CD14-positive monocyte (primary cell): ENCODE measurements at regions not wholly inside any gene's neighbourhood (a gene's known extent, or its start where the extent isn't known, plus 50 kb on each side); places are given as distances from the start of the nearest gene placed in this dataset.

Experiments used
- DNase-seq, 3 donors: peaks; one replicate each; pipeline ENCODE4 v3.0.0-alpha.2; 2011 to 2022
- H2AFZ ChIP-seq: 2 replicates; pipeline ENCODE4 v1.6.0; 2012; ENCODE audit warnings: mild to moderate bottlenecking, low read depth, low read length, inconsistent platforms; ENCODE audit not compliant: insufficient read depth, poor library complexity, severe bottlenecking
- H3K27ac ChIP-seq, 2 donors: 1 replicate in 1 of 2; 2 replicates in 1 of 2; pipeline ENCODE4 v1.5.1; 2012 to 2013; ENCODE audit warnings: low read length in 2 of 2, control low read depth in 1 of 2, inconsistent platforms in 1 of 2, low read depth in 1 of 2, mild to moderate bottlenecking in 1 of 2
- H3K27me3 ChIP-seq, 2 donors: one replicate each; pipeline versions ENCODE4 v1.6.0 to v1.6.1; 2011 to 2013; ENCODE audit warnings: low read length in 2 of 2; ENCODE audit not compliant: control insufficient read depth in 2 of 2, insufficient read depth in 2 of 2
- H3K36me3 ChIP-seq, 2 donors: replicated peaks in 1 of 2; 1 replicate in 1 of 2; 2 replicates in 1 of 2; pipeline versions ENCODE4 v1.5.1 to v1.6.1; 2012 to 2013; ENCODE audit warnings: low read length in 2 of 2, control low read depth in 1 of 2, inconsistent platforms in 1 of 2, mild to moderate bottlenecking in 1 of 2; ENCODE audit not compliant: insufficient read depth in 2 of 2, control insufficient read depth in 1 of 2
- H3K4me1 ChIP-seq, 2 donors: 1 replicate in 1 of 2; 2 replicates in 1 of 2; pipeline versions ENCODE4 v1.5.1 to v1.6.1; 2012 to 2013; ENCODE audit warnings: low read length in 2 of 2, control low read depth in 1 of 2, inconsistent platforms in 1 of 2, mild to moderate bottlenecking in 1 of 2, moderate library complexity in 1 of 2; ENCODE audit not compliant: insufficient read depth in 2 of 2, control insufficient read depth in 1 of 2
- H3K4me2 ChIP-seq: replicated peaks from 2 replicates; pipeline ENCODE3; 2012; ENCODE audit warnings: low read length, moderate library complexity, mild to moderate bottlenecking; ENCODE audit not compliant: poor library complexity, severe bottlenecking; ENCODE audit errors: extremely low read depth
- H3K4me3 ChIP-seq, 3 experiments: fragments of 200-600 bp in 1 of 3; sonication (generic) in 1 of 3; replicated peaks in 1 of 3; 1 replicate in 2 of 3; 2 replicates in 1 of 3; pipeline ENCODE4 v1.5.1; 2011 to 2013; ENCODE audit warnings: low read length in 3 of 3, mild to moderate bottlenecking in 3 of 3, control low read depth in 2 of 3, low read depth in 2 of 3, inconsistent platforms in 1 of 3, moderate library complexity in 1 of 3
- H3K79me2 ChIP-seq: 2 replicates; pipeline ENCODE4 v1.6.0; 2012; ENCODE audit warnings: mild to moderate bottlenecking, control low read depth, inconsistent platforms, low read length, moderate library complexity; ENCODE audit not compliant: insufficient read depth
- H3K9ac ChIP-seq: 2 replicates; pipeline ENCODE4 v1.6.0; 2017; ENCODE audit warnings: low read length, mild to moderate bottlenecking; ENCODE audit not compliant: insufficient read depth, poor library complexity, severe bottlenecking
- H3K9me3 ChIP-seq, 2 donors: replicated peaks in 1 of 2; 1 replicate in 1 of 2; 2 replicates in 1 of 2; pipeline versions ENCODE4 v1.5.1 to v1.6.1; 2012 to 2013; ENCODE audit warnings: low read length in 2 of 2, control low read depth in 1 of 2; ENCODE audit not compliant: control insufficient read depth in 1 of 2, insufficient read depth in 1 of 2
- H4K20me1 ChIP-seq: 2 replicates; pipeline ENCODE4 v1.6.0; 2012; ENCODE audit warnings: mild to moderate bottlenecking, low read length, control low read depth, moderate library complexity; ENCODE audit not compliant: insufficient read depth
- H3K27ac Mint-ChIP-seq, 7 donors: one replicate each; pipeline ENCODE4 v1.8.0; 2020; ENCODE audit warnings: mild to moderate bottlenecking in 7 of 7, mixed read lengths in 7 of 7, moderate library complexity in 6 of 7, inconsistent platforms in 2 of 7
- H3K27me3 Mint-ChIP-seq, 3 donors: one replicate each; pipeline ENCODE4 v1.8.0; 2021 to 2022; ENCODE audit warnings: low read depth in 3 of 3, mild to moderate bottlenecking in 3 of 3, mixed read lengths in 3 of 3, moderate library complexity in 3 of 3, inconsistent platforms in 1 of 3
- H3K36me3 Mint-ChIP-seq, 2 donors: one replicate each; pipeline ENCODE4 v1.8.0; 2020; ENCODE audit warnings: mixed read lengths in 2 of 2, inconsistent platforms in 1 of 2, mild to moderate bottlenecking in 1 of 2
- H3K4me1 Mint-ChIP-seq: one replicate; pipeline ENCODE4 v1.8.0; 2020; ENCODE audit warnings: mild to moderate bottlenecking, mixed read lengths
- H3K4me3 Mint-ChIP-seq, 2 donors: one replicate each; pipeline ENCODE4 v1.8.0; 2020; ENCODE audit warnings: mild to moderate bottlenecking in 2 of 2, mixed read lengths in 2 of 2, moderate library complexity in 1 of 2
- H3K9me3 Mint-ChIP-seq, 7 donors: one replicate each; pipeline ENCODE4 v1.8.0; 2020 to 2022; ENCODE audit warnings: mixed read lengths in 7 of 7, mild to moderate bottlenecking in 6 of 7, moderate library complexity in 6 of 7, inconsistent platforms in 2 of 7
- CTCF ChIP-seq: fragments of 200-600 bp; IDR thresholded peaks from one replicate; pipeline ENCODE4 v1.8.0; 2022; ENCODE audit warnings: antibody characterized with exemption, mild to moderate bottlenecking
- WGBS: methylation state at CpG from one replicate; pipeline ENCODE4 v1.1.5; 2013; ENCODE audit warnings: missing lambda C conversion rate; ENCODE audit not compliant: insufficient coverage; 5-methylcytosine and 5-hydroxymethylcytosine counted together
- intact Hi-C, 2 donors: fragments of 100-400 bp; cut with micrococcal nuclease; formaldehyde crosslinking; loops; one replicate each; pipeline versions ENCODE4 v1.15.0 to v1.15.1; 2023

DNA sequence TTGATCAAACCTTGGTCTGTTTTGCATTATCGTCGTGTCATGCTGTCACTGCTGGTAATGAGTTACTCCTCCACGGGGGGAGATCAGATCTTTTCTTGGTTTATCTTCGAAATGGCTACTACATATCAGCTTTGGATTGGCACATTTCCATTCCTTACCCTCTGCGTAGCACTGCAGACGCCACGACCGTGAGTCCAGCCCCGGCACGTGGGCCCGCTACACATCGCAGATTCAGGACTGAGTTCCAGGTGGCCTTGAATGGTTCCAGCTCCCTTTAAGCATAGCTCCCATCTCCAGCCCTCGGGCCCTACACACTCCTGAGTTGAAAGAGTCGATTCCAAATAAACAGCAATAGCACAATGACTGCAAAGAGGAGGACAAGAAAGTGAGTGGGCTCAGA is 238.6 kb upstream of the PFKP start:
- H3K27ac Mint-ChIP-seq = no peak overlapping the region
- 82% methylated on average over 11 of the region's 14 CpGs for WGBS
- H3K27ac ChIP-seq = no peak overlapping the region

DNA sequence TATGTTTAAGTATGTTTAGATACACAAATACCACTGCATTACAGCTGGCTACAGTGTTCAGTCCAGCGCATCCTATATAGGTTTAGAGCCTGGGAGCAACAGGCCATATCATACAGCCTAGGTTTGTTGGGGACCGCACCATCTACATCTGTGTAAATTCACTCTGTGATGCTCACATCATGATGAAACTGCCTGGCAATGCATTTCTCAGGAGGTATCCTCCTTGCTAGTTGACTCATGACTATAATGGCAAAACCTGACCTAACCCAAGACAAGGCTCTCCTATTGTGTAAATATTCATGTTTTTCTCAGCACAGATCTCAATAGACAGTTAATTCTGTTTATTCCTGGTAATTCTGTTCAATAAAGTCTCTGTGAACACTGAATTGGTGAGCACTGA is 240.7 kb upstream of the PFKP start:
- H3K9ac ChIP-seq = no peak overlapping the region
- no peak overlapping the region for H3K4me2 ChIP-seq
- no peaks in the 10 kb centered on the region for H3K4me1 ChIP-seq
- no peaks in the 10 kb centered on the region for H3K9me3 ChIP-seq
- H4K20me1 ChIP-seq = no peaks in the 10 kb centered on the region
- WGBS = no CpG with 5 or more reads among the region's 2 CpGs
- H3K4me3 ChIP-seq = no peak overlapping the region
- no peak overlapping the region for H2AFZ ChIP-seq
- Mint-ChIP-seq H3K27ac (no peak overlapping the region), H3K9me3 (peaks cover 0 to 3% (median 0%) of the 10 kb centered on the region in 7 donors), H3K27me3 (peaks cover 0 to 8% (median 4%) of the 10 kb centered on the region in 3 donors), H3K36me3 (no peaks in the 10 kb centered on the region), H3K4me1 (no peaks in the 10 kb centered on the region), H3K4me3 (no peak overlapping the region)
- no peak overlapping the region for H3K27ac ChIP-seq
- H3K79me2 ChIP-seq = no peaks in the 10 kb centered on the region
- no peak for TF ChIP-seq CTCF
- intact Hi-C loops = no loop called here
- no peaks in the 10 kb centered on the region for H3K27me3 ChIP-seq
- DNase-seq = no peak
- H3K36me3 ChIP-seq = no peaks in the 10 kb centered on the region

More for the DNA sequence above, 238.6 kb upstream of the PFKP start:
- no peak for TF ChIP-seq CTCF
- no peaks in the 10 kb centered on the region for H3K4me1 Mint-ChIP-seq
- no peak overlapping the region for H3K4me2 ChIP-seq
- H3K4me1 ChIP-seq = no peaks in the 10 kb centered on the region
- H3K79me2 ChIP-seq = no peaks in the 10 kb centered on the region
- no peaks in the 10 kb centered on the region for H3K36me3 ChIP-seq
- peaks cover 0 to 8% (median 8%) of the 10 kb centered on the region in 3 donors for H3K27me3 Mint-ChIP-seq
- peaks cover 0 to 2% (median 0%) of the 10 kb centered on the region in 7 donors for H3K9me3 Mint-ChIP-seq
- H3K9me3 ChIP-seq = no peaks in the 10 kb centered on the region
- no peak for DNase-seq
- H4K20me1 ChIP-seq = no peaks in the 10 kb centered on the region
- H3K36me3 Mint-ChIP-seq = no peaks in the 10 kb centered on the region
- H3K4me3 ChIP-seq = no peak overlapping the region
- H3K9ac ChIP-seq = no peak overlapping the region
- intact Hi-C loops = no loop called here
- no peak overlapping the region for H2AFZ ChIP-seq
- H3K27me3 ChIP-seq = no peaks in the 10 kb centered on the region
- no peak overlapping the region for H3K4me3 Mint-ChIP-seq
